ENCODE measurements at regions not wholly inside any gene's neighbourhood (a gene's known extent, or its start where the extent isn't known, plus 50 kb on each side); places are given as distances from the start of the nearest gene placed in this dataset.

GRCh38 chr4:110352670-110353442, 123.1 kb upstream of the ENPEP start:
- TF ChIP-seq SP1 (IDR thresholded peaks at IDR 0.05) (no peak), FOXM1 (IDR thresholded peaks at IDR 0.05; ENCODE audit: borderline replicate concordance) (no peak), SUZ12 (IDR thresholded peaks at IDR 0.05) (no peak), PKNOX1 (IDR thresholded peaks at IDR 0.05) (no peak), BHLHE40 (IDR thresholded peaks at IDR 0.05; ENCODE audit: borderline replicate concordance) (no peak), FOXA1 (IDR thresholded peaks at IDR 0.05) (no peak)

Measured in HEK293T (cell line).